Neural cell (in vitro differentiated cells): ENCODE measurements at regions not wholly inside any gene's neighbourhood (a gene's known extent, or its start where the extent isn't known, plus 50 kb on each side); places are given as distances from the start of the nearest gene placed in this dataset.
"Not testable (repeated sequence)": the region's sequence is repeated elsewhere in the genome, so short reads cannot be mapped to it uniquely, and the experiment has no call there.

Experiments used
- H2AFZ ChIP-seq: fragments of 200-600, 300-800 bp; sonication (generic), shearing (Covaris generic); 2 replicates; pipeline ENCODE4 v1.6.0; 2014; ENCODE audit warnings: low read depth, mild to moderate bottlenecking, antibody characterized with exemption, low read length, moderate library complexity
- H3F3A ChIP-seq: fragments of 200-600 bp; shearing (Covaris generic); 2 replicates; pipeline ENCODE4 v1.6.1; 2016; ENCODE audit warnings: mild to moderate bottlenecking, moderate library complexity, mixed read lengths, antibody characterized with exemption, low read length; ENCODE audit not compliant: insufficient read depth, poor library complexity, severe bottlenecking
- H3K27ac ChIP-seq: fragments of 200-600, 300-800 bp; sonication (generic), shearing (Covaris generic); 2 replicates; pipeline ENCODE4 v1.5.1; 2014; ENCODE audit warnings: mild to moderate bottlenecking, low read length, moderate library complexity
- H3K27me3 ChIP-seq: fragments of 300-800, 200-600 bp; sonication (generic), shearing (Covaris generic); 2 replicates; pipeline ENCODE4 v1.6.0; 2014; ENCODE audit warnings: mild to moderate bottlenecking, low read depth, low read length, moderate library complexity; ENCODE audit not compliant: insufficient read depth
- H3K36me3 ChIP-seq: fragments of 300-800, 200-600 bp; sonication (generic), shearing (Covaris generic); 2 replicates; pipeline ENCODE4 v1.5.1; 2014; ENCODE audit warnings: mild to moderate bottlenecking, antibody characterized with exemption, low read length, moderate library complexity; ENCODE audit not compliant: insufficient read depth
- H3K4me2 ChIP-seq: fragments of 300-800, 200-600 bp; sonication (generic), shearing (Covaris generic); 2 replicates; pipeline ENCODE4 v1.6.0; 2014; ENCODE audit warnings: mild to moderate bottlenecking, low read length
- H3K4me3 ChIP-seq: fragments of 300-800, 200-600 bp; sonication (generic), shearing (Covaris generic); 2 replicates; pipeline ENCODE4 v1.5.1; 2014; ENCODE audit warnings: mild to moderate bottlenecking, low read length, moderate library complexity
- H3K79me2 ChIP-seq: fragments of 200-600 bp; shearing (Covaris generic); replicated peaks from 2 replicates; pipeline ENCODE4 v1.6.0; 2014; ENCODE audit warnings: mild to moderate bottlenecking, low read length, moderate library complexity; ENCODE audit not compliant: insufficient read depth
- H3K9ac ChIP-seq: fragments of 300-800, 200-600 bp; sonication (generic), shearing (Covaris generic); 2 replicates; pipeline ENCODE4 v1.6.1; 2016; ENCODE audit warnings: mild to moderate bottlenecking, low read length, mixed read lengths
- H3K9me2 ChIP-seq: fragments of 200-600 bp; shearing (Covaris generic); 2 replicates; pipeline ENCODE4 v1.6.1; 2016; ENCODE audit warnings: mild to moderate bottlenecking, low read length, mixed read lengths; ENCODE audit not compliant: insufficient read depth
- H3K9me3 ChIP-seq: fragments of 200-600, 300-800 bp; sonication (generic), shearing (Covaris generic); 2 replicates; pipeline ENCODE4 v1.6.1; 2016; ENCODE audit warnings: mild to moderate bottlenecking, mixed run types, low read length, moderate library complexity, mixed read lengths
- H4K20me1 ChIP-seq: fragments of 200-600 bp; shearing (Covaris generic); 2 replicates; pipeline ENCODE4 v1.6.1; 2016; ENCODE audit warnings: mild to moderate bottlenecking, mixed run types; ENCODE audit not compliant: insufficient read depth
- EP300 ChIP-seq: fragments of 450-650 bp; conservative IDR thresholded peaks from 2 replicates; pipeline ENCODE4 v1.6.1; 2014; ENCODE audit warnings: antibody characterized with exemption, mild to moderate bottlenecking, moderate library complexity; ENCODE audit not compliant: poor library complexity, severe bottlenecking
- EZH2 ChIP-seq: fragments of 200-600, 300-800 bp; shearing (Covaris generic), sonication (generic); IDR thresholded peaks from 2 replicates; pipeline ENCODE4 v1.6.1; 2014; ENCODE audit warnings: antibody characterized with exemption, low read length, borderline replicate concordance, mild to moderate bottlenecking; ENCODE audit not compliant: insufficient read depth, poor library complexity, severe bottlenecking
- MXI1 ChIP-seq: fragments of 450-650 bp; conservative IDR thresholded peaks from 2 replicates; pipeline ENCODE4 v1.6.1; 2014; ENCODE audit warnings: antibody characterized with exemption, mild to moderate bottlenecking; ENCODE audit not compliant: poor library complexity, severe bottlenecking
- POLR2AphosphoS5 ChIP-seq: IDR thresholded peaks from 2 replicates; pipeline ENCODE4 v1.6.1; 2012
- RAD21 ChIP-seq: fragments of 450-650 bp; conservative IDR thresholded peaks from 2 replicates; pipeline ENCODE4 v1.6.1; 2014; ENCODE audit warnings: antibody characterized with exemption, mild to moderate bottlenecking, moderate library complexity
- SMC3 ChIP-seq: fragments of 450-650 bp; conservative IDR thresholded peaks from 2 replicates; pipeline ENCODE4 v1.6.1; 2014; ENCODE audit warnings: antibody characterized with exemption, mild to moderate bottlenecking, moderate library complexity; ENCODE audit not compliant: poor library complexity
- TAF1 ChIP-seq: IDR thresholded peaks from 2 replicates; pipeline ENCODE4 v1.6.1; 2012; ENCODE audit warnings: low read depth
- TF ChIP-seq, protein P1 (sequence below): fragments of 450-650 bp; IDR thresholded peaks from 2 replicates; pipeline ENCODE4 v1.5.1; 2014; ENCODE audit warnings: antibody characterized with exemption, mild to moderate bottlenecking, moderate library complexity; ENCODE audit not compliant: poor library complexity, severe bottlenecking
- TF ChIP-seq, protein P2 (sequence below): IDR thresholded peaks from 2 replicates; pipeline ENCODE4 v1.6.1; 2012; ENCODE audit warnings: borderline replicate concordance

DNA sequence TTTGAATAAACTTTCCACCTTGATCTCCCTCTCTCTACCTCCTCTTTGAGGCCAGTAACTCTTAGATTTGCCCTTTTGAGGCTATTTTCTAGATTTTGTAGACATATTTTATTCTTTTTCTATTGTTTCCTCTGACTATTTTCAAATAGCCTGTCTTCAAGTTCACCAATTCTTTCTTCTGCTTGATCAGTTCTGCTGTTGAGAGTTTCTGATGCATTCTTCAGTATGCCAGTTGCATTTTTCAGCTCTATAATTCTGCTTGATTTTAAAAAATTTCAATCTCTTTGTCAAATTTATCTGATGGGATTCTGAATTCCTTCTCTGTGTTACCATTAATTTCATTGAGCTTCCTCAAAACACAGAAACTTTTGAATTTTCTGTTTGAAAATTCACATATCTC is 257.5 kb downstream of the HAPSTR1 start:
- Histone ChIP-seq H3K27me3 (no peaks in the 10 kb centered on the region), H3K36me3 (no peaks in the 10 kb centered on the region), H3K9ac (no peak overlapping the region), H2AFZ (no peak overlapping the region), H3K4me2 (no peak overlapping the region), H3K4me3 (no peak overlapping the region), H3K27ac (no peak overlapping the region), H3K79me2 (no peaks in the 10 kb centered on the region), H3F3A (no peaks in the 10 kb centered on the region), H4K20me1 (no peaks in the 10 kb centered on the region), H3K9me2 (no peaks in the 10 kb centered on the region), H3K9me3 (peaks cover 7% of the 10 kb centered on the region)
- TF ChIP-seq POLR2AphosphoS5 (no peak), MXI1 (no peak), SMC3 (no peak), TAF1 (no peak), EZH2 (no peak), EP300 (no peak), RAD21 (no peak)
- TF ChIP-seq, protein P1, sequence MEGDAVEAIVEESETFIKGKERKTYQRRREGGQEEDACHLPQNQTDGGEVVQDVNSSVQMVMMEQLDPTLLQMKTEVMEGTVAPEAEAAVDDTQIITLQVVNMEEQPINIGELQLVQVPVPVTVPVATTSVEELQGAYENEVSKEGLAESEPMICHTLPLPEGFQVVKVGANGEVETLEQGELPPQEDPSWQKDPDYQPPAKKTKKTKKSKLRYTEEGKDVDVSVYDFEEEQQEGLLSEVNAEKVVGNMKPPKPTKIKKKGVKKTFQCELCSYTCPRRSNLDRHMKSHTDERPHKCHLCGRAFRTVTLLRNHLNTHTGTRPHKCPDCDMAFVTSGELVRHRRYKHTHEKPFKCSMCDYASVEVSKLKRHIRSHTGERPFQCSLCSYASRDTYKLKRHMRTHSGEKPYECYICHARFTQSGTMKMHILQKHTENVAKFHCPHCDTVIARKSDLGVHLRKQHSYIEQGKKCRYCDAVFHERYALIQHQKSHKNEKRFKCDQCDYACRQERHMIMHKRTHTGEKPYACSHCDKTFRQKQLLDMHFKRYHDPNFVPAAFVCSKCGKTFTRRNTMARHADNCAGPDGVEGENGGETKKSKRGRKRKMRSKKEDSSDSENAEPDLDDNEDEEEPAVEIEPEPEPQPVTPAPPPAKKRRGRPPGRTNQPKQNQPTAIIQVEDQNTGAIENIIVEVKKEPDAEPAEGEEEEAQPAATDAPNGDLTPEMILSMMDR: no peak
- TF ChIP-seq, protein P2, sequence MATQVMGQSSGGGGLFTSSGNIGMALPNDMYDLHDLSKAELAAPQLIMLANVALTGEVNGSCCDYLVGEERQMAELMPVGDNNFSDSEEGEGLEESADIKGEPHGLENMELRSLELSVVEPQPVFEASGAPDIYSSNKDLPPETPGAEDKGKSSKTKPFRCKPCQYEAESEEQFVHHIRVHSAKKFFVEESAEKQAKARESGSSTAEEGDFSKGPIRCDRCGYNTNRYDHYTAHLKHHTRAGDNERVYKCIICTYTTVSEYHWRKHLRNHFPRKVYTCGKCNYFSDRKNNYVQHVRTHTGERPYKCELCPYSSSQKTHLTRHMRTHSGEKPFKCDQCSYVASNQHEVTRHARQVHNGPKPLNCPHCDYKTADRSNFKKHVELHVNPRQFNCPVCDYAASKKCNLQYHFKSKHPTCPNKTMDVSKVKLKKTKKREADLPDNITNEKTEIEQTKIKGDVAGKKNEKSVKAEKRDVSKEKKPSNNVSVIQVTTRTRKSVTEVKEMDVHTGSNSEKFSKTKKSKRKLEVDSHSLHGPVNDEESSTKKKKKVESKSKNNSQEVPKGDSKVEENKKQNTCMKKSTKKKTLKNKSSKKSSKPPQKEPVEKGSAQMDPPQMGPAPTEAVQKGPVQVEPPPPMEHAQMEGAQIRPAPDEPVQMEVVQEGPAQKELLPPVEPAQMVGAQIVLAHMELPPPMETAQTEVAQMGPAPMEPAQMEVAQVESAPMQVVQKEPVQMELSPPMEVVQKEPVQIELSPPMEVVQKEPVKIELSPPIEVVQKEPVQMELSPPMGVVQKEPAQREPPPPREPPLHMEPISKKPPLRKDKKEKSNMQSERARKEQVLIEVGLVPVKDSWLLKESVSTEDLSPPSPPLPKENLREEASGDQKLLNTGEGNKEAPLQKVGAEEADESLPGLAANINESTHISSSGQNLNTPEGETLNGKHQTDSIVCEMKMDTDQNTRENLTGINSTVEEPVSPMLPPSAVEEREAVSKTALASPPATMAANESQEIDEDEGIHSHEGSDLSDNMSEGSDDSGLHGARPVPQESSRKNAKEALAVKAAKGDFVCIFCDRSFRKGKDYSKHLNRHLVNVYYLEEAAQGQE: no peak

DNA sequence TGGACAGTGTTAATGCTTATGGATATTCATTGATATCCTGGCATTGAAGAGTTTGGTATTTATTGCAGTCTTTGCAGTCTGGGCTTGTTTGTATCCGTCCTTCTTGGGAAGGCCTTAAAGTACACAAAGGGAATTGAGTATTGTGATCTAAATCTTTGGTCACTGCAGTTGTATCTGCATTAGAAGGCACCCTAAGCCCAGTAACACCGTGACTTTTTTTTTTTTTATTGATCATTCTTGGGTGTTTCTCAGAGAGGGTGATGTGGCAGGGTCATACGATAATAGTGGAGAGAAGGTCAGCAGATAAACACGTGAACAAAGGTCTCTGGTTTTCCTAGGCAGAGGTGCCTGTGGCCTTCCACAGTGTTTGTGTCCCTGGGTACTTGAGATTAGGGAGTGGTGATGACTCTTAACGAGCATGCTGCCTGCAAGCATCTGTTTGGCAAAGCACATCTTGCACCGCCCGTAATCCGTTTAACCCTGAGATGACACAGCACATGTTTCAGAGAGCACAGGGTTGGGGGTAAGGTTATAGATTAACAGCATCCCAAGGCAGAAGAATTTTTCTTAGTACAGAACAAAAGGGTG is 258.0 kb downstream of the HAPSTR1 start:
- H3K4me3 ChIP-seq, H4K20me1 ChIP-seq, H3K9ac ChIP-seq, H2AFZ ChIP-seq, H3K9me3 ChIP-seq, H3K36me3 ChIP-seq, H3K79me2 ChIP-seq, H3F3A ChIP-seq, H3K9me2 ChIP-seq, H3K27ac ChIP-seq, H3K27me3 ChIP-seq, H3K4me2 ChIP-seq: not testable (repeated sequence)

DNA sequence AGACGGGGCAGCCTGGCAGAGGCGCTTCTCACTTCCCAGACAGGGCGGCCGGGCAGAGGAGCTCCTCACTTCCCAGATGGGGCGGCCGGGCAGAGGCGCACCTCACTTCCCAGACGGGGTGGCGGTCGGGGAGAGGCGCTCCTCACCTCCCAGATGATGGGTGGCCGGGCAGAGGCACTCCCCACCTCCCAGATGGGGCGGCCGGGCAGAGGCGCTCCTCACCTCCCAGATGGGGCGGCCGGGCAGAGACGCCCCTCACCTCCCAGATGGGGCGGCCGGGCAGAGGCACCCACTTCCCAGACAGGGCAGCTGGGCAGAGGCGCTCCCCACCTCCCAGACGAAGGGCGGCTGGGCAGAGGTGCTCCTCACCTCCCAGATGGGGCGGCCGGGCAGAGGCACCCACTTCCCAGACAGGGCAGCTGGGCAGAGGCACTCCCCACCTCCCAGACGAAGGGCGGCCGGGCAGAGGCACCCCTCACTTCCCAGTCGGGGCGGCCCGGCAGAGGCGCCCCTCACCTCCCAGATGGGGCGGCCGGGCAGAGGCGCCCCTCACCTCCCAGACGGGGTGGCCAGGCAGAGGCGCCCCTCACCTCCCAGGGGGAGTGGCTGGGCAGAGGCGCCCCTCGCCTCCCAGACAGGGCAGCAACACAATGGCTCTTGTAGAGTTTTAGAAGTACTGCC is 258.8 kb downstream of the HAPSTR1 start:
- H3K9me2 ChIP-seq, H3K27ac ChIP-seq, H3K9ac ChIP-seq, H3K27me3 ChIP-seq, H2AFZ ChIP-seq, H3K9me3 ChIP-seq, H3K36me3 ChIP-seq, H3F3A ChIP-seq, H3K4me2 ChIP-seq, H4K20me1 ChIP-seq, H3K79me2 ChIP-seq, H3K4me3 ChIP-seq: not testable (repeated sequence)
